OCI-LY3 (cell line): ENCODE measurements at regions not wholly inside any gene's neighbourhood (a gene's known extent, or its start where the extent isn't known, plus 50 kb on each side); places are given as distances from the start of the nearest gene placed in this dataset.

Experiments used
- CTCF ChIP-seq: fragments of 200-600, 300-600 bp; sonication (generic); IDR thresholded peaks from 2 replicates; pipeline ENCODE4 v1.5.1; 2014; ENCODE audit warnings: antibody characterized with exemption, low read length, low read depth
- EZH2phosphoT487 ChIP-seq: fragments of 200-600 bp; shearing (Covaris generic); IDR thresholded peaks from 2 replicates; pipeline ENCODE4 v1.6.1; 2018; ENCODE audit warnings: antibody characterized with exemption, mixed run types, low read depth

DNA sequence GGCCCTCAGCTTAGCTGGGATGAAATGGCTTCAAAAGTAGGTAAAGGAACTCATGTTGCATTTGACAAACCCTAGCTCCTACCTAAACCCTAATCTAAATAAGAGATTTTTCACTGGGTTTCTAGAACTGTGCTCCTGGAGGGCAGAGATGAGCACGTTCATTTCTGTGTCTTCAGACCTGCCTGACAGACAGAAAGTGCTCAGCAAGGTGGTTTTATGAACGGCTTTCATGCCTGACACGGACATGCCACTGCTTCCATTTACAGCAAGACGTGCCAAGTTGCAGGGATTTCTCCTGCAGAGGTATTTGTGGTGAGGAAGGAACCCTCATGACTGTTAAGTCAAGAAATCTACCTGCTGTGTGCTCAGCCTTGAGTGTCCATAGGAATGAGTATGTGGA is 83.5 kb upstream of the KMT2C start:
- TF ChIP-seq CTCF (no peak), EZH2phosphoT487 (no peak)
